ENCODE measurements at regions not wholly inside any gene's neighbourhood (a gene's known extent, or its start where the extent isn't known, plus 50 kb on each side); places are given as distances from the start of the nearest gene placed in this dataset.
"Not testable (repeated sequence)": the region's sequence is repeated elsewhere in the genome, so short reads cannot be mapped to it uniquely, and the experiment has no call there.

GRCh38 chr5:120252839-120253238, 211.3 kb upstream of the PRR16 start:
- DNase-seq: no peak

GRCh38 chr5:120254385-120254784, 209.7 kb upstream of the PRR16 start:
- DNase-seq: no peak

GRCh38 chr5:120255214-120255613, 208.9 kb upstream of the PRR16 start:
- no peak for DNase-seq

- DNase-seq: no peak
Measured at GRCh38 chr5:120256376-120256775, 207.7 kb upstream of the PRR16 start.

DNA sequence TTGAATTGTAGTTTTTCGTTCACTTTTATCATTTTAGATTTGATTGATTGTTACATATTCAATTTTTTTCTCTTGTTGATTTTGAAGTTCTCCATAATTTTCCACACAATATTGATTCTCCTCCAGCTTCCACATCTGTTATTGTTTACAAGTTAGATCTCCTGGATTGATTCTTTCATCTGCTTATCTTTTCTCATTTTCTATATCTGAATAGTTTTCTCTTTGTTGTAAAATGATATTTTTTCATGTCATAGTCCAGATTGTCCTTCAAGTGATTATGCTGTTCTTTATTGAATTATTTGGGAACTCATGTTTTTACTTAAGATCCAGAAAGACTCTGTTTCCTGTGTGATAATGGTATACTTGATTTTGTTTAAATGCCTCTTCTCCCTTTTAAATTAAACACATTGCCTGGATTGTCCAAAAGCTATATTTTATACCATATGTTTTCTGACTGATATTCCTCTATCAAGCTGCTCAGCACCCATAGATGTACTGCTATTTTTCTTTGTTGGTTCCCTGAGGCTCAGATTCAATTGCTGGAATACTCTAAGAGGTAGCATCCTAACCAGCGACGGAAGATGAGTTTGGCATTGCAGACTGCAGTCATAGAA, 206.6 kb upstream of the PRR16 start:
- DNase-seq: no peak

- peak; percentile 65 for DNase-seq
Measured at GRCh38 chr5:120258123-120258522, 206.0 kb upstream of the PRR16 start.

DNA sequence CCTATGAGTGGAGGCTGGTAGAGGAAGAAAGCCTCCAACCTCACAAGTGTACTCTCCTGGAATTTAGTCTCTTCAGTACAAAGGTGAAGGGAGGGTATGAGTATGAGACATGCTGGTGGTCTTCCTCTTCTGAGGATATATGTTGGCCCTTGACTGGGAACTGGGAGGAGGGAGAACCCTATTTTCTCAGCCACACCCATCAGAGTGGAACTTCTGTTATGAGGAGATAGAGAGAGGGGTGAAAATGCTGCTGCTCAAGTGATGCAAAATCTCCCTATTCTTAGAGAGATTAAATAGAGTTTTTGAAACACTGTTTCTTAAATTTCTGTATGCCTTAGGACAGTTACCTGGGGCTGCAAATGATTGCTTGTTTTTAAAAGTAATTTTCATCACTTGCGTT, 203.4 kb upstream of the PRR16 start:
- no peak for DNase-seq

DNA sequence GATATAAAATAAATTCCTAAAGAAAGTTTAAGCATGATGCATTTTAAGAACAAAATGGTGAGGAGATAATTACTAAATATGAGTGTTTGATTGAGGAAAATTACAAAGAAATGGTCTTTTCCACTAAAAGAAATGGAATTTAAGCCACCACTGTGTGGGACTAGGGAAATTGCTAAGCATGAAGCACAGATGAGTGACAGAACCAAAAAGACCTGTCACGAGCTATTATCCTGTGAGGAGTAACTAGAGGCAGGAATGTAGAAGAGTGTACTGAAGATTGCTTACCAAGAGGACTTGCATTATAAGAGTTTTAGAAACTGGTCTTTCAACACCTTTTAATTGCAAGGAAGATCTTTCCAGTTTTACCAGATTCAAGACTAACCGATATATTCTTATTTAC, 193.6 kb upstream of the PRR16 start:
- no peak for DNase-seq

DNA sequence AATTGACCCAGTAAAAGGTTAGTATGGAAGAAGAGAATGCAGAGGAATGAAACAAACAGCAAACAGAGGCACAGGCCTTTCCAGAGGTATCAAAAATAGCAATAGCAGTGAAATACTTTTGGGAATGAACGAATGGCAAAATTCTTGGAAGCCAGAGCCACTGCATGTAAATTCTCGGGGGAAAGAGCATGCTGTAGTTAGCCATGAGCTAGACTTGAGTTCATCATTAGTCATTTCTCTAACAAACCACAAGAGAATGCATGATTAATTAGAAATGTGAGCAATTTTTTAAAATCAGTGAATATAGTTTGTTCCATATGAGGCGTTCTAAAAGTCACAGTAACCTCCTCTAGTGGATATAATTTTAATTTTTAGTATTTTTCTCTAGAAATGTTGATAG, 170.3 kb upstream of the PRR16 start:
- DNase-seq: no peak

DNA sequence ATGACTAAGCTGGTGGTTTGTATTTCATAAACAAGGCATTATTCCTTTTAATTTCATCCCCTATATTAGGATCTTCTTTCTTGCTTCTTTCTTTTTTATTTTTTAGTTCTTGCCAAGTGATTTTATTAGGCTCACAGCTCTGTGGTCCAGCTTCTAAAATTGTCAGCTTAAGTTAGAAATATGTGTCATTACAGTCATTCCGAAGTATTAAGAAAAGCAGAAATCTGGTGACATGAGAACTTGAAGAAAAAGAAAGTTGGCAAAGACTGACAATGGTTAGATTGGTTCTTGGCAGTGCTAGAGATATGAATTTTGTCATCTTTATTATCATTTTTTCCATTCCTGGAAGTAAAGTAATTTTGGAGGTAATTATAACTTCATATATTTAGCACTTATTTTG, 166.5 kb upstream of the PRR16 start:
- no peak for DNase-seq

DNA sequence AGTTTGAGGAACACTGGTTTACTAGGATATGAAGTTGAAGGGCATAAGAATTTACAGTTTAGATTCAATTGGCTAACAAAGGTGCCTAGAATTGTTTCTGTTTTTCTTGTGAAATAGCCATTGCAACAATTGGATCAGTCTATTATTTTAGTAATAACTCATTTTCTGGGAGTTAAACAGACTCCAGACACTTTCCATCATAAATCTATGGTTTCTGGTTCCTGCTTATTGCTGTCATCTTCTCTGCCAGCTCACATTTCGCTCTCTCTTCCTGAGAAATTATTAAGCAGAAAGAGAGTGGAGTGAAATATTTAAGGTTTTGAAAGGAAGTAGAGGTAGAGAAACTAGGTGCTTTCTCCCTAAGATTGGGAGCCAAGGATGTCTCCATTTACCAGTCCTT, 165.1 kb upstream of the PRR16 start:
- DNase-seq: no peak

- DNase-seq: no peak
Measured at GRCh38 chr5:120304663-120305062, 159.4 kb upstream of the PRR16 start.

DNA sequence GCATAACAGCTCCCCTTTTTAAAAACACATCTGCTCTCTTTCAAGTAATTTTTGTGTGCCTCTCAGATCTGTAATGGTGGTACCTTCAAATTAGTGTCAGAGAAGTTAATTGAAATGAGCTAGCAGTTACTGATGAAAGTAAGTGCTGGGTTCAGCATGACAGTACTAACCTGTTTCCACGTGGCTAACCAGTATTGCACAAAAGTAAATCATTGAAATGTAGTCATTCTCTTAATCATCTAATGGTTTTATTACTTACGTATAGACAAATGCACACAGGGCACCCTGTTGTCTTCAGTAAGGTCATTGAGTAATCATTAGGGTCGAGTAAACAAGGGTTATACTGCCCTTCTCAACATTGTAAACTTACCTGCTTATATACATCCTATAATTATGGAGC, 157.8 kb upstream of the PRR16 start:
- DNase-seq: no peak

- no peak for DNase-seq
Measured at GRCh38 chr5:120314191-120314590, 149.9 kb upstream of the PRR16 start.

DNA sequence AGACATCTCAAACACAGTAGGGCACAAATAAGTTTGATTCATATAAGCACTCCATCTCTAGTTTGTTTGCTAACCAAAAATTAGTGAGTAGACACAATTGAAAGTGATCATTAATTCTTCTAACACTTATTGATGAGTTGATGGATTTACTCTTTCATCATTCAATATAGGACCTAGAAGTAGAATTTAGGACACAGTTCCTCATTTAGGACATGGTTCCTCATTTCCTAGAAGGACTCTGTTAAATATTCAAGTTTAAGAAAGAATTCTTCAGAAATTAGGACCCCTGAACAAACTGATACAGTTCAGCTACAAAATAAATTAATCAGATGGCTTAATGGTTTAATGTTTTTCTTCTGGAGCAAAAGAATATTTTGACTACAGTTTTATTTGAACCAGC, 143.5 kb upstream of the PRR16 start:
- DNase-seq: no peak

GRCh38 chr5:120326651-120327050, 137.4 kb upstream of the PRR16 start:
- DNase-seq: no peak

GRCh38 chr5:120327180-120327579, 136.9 kb upstream of the PRR16 start:
- DNase-seq: no peak

DNA sequence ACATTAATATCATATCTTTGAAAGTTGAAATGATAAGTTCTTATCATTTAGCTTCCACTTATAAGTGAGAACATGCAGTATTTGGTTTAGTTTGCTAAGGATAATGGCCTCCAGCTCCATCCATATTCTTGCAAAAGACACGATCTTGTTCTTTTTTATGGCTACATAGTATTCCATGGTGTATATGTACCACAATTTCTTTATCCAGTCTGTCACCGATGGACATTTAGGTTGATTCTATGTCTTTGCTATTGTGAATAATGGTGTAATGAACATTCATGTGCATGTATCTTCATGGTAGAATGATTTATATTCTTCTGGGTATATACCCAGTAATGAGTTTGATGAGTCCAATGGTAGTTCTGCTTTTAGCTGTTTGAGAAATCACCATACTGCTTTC, 135.0 kb upstream of the PRR16 start:
- DNase-seq: no peak

DNA sequence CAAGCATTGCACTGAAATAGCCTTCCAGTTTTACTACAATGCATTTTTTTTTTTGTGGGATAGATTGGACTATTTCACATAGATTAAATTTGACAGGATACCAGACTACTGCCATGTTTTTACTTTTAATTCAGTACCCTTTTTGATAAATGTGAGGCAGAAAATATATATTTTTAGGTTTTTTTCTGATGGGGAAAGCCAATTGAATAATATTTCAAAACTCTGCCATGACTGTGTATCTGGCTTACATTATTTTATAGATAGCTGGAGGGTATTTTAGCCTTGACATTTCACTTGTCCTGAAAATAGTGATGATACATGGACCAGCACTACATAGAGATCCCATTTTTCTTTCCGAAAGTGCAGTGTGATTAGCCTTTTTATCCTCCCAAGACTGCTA, 133.5 kb upstream of the PRR16 start:
- DNase-seq: no peak

GRCh38 chr5:120344181-120344580, 119.9 kb upstream of the PRR16 start:
- no peak for DNase-seq

DNA sequence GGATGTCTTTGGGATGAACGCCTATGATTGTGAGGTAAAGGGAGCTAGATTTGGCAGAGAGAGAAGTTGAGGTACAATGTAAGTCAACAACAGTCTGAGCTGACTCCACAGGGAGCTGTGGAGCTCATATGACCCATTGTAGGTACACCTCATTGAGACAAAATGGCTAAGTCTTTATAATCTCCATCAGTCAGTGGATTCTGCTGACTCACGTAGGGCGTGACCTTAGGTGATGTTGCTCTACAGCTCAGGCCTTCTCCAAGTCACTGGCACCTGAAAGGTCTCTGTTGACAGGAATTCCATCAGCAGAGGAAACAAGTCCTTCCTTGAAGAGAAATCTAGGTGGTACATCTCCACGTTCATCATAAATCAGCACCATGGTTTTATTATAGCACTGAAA, 118.2 kb upstream of the PRR16 start:
- no peak for DNase-seq

DNA sequence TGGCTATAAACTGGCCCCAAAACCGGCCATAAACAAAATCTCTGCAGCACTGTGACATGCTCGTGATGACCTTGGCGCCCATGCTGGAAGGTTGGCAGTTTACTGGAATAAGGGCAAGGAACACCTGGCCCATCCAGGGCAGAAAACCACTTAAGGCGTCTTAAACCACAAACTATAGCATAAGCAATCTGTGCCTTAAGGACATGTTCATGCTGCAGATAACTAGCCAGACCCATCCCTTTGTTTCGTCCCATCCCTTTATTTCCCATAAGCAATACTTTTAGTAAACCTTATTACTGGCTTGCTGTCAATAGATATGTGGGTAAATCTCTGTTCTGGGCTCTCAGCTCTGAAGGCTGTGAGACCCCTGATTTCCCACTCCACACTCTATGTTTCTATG, 113.0 kb upstream of the PRR16 start:
- not testable (repeated sequence) for DNase-seq

DNA sequence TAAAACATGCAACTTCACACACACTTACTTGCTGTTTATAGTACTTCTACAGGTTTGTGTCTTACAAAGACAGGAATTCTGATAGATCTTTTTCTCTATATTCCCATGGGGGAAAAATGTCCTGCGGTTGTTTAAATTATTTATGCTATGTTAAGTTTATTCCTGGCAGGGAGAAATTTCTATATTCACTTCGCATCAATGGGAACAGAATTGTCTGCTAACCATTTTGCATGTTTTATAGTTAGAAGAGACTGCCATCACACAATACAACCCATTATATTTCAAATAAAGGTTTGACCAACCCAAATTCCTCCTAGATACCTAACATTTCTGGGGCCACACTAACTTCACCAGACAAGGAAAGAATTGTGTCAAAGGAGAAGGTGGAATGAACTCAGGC, 110.0 kb upstream of the PRR16 start:
- DNase-seq: no peak

DNA sequence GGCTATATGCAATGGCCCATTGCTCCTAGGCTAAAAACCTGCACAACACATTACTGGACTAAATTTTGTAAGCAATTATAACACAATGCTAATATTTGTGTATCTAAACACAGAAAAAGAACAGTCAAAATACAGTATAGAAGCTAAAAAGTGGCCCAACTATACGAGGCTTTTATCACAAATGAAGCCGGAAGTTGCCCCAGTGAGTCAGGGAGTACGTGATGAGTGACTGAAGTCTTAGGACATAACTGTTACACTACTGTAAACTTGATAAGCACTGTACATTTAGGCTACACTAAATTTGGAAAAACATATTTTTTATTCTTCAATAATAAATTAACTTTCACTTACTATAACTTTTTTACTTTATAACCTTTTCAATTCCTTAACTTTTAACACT, 105.2 kb upstream of the PRR16 start:
- DNase-seq: no peak

DNA sequence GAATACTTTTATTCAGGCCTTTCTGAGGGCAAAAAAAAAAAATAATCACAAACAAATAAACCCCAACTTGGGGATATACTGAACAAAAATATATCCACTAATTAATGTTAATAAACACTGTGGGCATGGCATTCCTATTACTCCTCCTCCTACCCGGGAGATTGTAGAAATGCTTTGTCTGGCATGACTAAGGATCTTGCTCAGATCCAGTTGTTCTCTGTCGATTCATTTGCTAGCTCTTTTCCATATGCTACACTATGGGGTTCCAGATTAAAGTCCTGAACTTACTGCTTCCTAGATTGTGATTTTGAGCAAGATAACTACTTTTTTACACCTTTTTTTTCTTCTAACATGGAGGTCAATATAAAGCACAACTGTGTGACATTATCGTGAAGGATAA, 102.2 kb upstream of the PRR16 start:
- DNase-seq: no peak

DNA sequence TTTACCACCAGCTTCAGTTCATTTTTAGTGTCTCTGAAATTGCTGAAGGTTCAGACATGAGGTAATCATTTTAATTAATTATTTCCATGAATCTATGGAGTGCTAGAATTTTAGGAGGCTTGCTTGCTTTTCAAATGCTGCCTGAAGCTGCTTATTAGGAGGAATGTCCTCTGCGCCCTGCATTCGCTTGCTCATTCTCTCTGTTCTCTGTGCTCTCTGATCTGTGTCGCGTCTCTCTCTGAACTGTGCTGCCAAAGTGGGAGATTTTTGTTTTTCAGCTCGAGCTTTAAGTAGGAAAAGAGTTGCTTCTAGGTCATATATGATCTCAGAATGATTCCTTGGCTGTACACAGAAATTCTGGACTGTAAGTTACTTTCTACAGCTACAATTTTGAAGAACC, 101.7 kb upstream of the PRR16 start:
- DNase-seq: no peak

Data from GF-D8 (cell line).